NCI-H82 treated with DMSO at 0.1 percent for 48 hours (cell line): ENCODE measurements at regions not wholly inside any gene's neighbourhood (a gene's known extent, or its start where the extent isn't known, plus 50 kb on each side); places are given as distances from the start of the nearest gene placed in this dataset.

Experiments used
- DNase-seq: peaks from one replicate; lab custom pipeline; 2025; ENCODE audit not compliant: unreplicated experiment; lab: John Stamatoyannopoulos, UW

DNA sequence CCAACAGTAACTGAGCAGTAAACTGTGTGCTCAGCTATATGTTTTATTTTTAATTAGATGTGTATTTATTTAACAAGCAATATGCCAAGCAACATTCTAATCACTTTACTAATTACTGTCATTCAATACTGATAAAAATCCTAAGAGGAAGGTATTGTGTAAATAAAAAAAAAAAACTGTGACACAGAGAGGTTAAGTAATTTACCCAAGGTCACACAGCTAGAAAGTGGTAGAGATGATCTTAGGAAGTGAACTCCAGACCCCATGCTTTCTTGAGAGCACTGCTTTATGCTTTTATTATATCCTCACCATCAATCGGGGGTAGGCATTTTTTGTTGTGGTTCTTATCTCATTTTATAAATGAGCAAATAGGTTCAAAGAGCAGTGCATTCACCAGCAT, 417.1 kb downstream of the RAB28 start:
- no peak for DNase-seq

DNA sequence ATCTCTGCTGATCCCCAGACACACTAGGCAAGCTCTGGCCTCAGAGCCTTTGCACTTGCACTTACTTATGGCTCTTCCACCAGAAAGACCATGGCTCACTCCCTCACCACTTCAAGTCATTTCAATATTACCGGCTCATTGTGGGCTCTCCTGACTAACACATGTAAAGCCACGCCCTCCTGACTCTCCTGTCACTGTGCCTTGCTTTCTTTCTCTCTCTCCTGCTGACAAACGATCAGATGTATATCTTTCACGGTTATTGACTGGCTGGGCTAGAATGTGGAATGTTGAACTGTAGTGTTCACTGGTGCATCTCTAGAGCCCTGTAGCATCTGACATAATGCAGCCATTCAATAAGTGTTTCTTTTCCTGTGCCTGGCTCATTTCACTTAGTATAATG, 425.1 kb downstream of the RAB28 start:
- no peak for DNase-seq

DNA sequence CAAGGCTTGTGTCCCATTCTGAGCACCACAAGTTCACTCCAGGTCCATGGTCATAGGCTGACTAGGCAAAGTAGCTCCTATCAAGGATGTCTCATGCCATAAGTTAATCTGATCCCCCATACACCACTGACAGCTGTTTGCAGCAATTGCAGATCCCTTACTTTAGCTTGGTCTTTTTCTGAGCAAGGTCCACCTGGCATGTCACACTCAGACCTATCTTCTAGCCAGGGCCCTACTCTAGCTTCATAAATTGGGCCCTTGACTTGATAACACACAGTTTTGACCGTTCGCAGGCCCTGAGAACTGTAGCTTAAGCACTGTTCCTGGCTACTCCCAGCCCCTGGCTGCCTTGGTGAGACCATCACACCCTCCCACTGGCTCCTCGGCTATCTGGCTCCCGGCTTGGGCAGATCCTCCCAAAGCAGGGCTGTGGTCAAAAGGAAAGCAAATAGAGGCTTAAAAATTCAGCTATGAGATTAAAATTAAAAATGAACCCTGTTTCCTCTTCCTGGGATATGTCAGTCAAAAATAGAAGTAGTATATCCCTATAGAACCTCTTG, 427.4 kb downstream of the RAB28 start:
- DNase-seq = no peak

DNA sequence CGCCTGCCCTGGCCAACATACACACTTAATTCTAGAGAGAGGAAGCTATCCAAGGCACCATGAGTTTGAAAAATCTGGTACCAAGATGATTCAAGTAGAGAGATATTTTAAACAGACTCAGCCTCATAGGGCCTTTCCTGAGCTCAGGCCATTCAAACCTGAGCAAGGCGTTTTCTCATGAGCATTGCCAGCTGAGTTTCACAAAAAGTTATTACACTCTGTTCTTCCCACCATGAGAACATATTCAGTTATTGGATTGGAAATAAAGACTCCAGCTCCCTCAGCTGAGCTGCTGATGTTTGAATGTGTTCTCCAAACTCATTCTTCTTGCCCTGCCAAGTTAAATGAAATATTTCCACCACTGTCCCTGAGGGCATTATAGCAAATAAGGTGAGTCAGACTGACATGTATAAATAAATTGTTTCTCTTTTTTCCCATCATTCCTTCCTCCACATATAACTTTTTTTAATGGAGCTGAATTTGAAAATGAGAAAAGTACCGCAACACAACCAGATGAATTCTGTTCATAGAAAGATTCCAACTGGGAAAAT, 429.6 kb downstream of the RAB28 start:
- no peak for DNase-seq

DNA sequence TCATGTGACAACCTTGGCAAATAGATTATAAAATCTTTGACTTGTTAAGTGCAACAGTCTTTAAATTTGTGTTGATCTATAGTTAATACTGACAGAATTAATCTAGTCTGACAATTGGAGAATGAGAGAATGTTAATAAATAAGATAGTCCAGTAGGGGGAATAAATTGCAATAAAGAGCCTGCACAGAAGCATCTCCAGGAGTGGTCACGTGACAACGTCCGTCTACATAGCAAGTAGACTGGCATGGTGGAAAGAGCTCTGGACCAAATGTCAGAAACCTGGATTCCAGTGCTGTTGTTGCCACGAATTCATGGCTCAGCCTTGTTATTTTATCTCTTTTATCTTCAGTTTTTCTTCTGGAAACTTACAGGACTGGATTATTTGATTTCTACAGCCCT, 436.5 kb downstream of the RAB28 start:
- DNase-seq = no peak

DNA sequence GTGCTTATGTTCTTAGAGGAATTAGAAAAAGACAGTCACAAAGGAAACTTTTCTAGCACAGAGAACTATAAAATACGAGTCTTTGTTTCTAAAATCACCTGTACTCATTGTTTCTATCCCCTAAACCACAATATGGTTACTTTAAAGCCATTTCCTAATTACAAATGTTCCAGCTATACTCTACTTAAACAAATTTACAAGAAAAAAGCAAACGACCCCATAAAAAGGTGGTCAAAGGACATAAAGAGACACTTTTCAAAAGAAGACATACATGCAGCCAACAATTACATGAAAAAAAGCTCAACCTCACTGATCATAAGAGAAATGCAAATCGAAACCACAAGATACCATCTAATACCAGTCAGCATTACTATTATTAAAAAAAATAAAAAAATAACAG, 447.3 kb downstream of the RAB28 start:
- DNase-seq = no peak

DNA sequence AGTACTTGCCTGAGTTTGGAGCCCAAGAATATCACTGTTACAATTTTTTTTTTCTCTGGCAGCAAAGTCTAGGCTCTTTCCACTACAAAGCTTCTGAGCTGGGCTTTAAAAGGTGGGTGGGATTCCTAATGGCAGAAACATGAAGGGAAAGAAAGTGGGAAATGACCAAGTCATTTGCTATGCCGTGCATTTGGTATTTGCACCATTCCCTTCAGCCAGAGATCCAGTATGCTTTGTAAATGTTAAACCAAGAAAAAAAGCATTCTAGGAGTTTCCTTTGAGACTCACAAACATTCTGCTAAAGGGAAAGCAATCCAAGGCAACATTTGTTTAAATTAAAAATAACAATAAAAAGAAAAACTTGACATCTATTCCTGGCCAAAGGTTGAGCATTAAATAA, 451.2 kb downstream of the RAB28 start:
- DNase-seq = no peak

DNA sequence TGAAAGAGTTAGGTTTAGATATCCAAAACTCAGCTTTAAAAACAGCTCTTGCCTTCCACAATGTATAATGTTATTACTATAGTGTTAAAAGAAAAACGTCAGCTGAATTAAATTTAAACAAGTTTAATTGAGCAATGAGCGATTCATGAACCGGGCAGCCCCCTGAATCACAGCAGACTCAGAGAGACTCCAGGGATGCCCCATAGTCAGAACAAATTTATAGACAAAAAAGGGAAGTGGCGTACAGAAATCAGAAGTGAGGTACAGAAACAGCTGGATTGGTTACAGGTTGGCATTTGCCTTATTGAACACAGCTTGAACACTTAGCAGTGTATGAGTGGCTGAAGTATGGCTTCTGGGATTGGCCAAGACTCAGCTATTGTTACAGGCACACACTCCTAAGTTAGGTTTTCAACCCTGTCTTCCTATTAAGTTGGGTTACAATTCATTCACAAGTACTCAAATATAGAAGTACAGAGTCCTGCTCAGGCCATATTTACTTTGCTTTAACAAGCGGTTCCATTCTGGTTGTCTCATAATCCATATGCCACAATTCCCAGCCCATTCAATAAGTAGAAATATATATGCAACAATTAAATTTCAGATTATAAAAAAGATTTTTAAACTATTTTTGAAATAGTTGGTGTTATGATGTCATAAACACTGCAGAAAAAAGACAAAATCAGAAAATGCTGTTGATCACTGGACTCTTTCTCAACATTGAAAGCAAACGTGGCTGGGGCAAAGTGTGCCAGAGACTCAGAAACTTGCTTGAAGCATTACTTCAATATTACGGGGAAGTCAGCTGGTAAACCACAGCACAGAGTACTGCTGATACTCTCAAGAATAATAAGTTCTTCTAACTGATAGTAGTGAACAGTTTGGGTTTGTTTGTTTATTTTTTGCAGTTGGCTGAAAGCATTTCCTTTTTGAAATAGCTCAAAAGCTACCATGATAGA, 459.7 kb downstream of the RAB28 start:
- no peak for DNase-seq

DNA sequence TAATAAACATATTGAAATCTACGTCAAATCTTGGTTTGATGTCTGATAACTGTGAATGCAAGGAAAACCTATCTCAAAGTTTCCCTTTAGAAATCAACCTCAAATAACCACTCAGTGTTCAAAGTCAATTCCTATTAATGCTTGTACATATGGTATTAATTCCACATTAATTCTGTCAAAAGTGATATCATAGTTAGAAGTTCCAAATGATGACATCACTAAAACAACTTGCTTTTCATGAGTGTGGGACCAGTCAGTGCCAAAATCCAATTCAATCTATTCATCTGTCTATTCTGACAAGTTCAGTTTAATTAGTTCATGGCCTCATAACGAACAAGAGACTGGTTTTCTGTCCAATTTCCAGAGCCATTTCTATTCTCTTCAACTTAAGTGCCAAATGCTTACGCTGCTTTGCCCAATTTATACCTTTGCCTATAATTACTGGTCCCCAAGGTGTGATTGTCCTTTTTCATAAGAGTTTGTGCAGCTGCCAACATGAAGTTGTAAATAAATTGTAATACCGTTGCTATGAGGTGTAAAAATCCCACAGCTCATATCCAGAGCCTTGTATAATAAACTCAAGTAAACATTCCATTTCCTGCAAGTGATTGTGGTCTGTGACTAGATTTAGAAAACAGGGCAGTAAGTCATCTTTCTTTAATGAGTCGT, 476.2 kb downstream of the RAB28 start:
- no peak for DNase-seq

DNA sequence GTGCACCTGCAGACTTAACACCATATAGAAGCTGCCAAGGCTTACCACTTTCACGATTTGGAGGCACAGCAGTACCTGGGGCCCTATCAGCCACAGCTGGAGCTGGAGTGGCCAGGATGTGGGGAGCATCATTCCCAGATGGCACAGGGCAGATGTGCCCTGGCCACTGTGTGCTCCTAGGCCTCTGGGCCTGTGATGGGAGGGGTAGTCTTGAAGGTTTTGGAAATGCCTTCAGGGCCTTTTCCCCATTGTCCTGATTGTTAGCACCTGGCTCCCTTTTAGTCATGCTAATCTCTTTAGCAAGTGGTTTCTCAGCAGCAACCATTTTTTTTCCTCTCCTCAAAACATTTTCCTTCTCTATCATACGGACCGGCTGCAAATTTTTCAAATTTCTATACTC, 490.2 kb downstream of the RAB28 start:
- no peak for DNase-seq

DNA sequence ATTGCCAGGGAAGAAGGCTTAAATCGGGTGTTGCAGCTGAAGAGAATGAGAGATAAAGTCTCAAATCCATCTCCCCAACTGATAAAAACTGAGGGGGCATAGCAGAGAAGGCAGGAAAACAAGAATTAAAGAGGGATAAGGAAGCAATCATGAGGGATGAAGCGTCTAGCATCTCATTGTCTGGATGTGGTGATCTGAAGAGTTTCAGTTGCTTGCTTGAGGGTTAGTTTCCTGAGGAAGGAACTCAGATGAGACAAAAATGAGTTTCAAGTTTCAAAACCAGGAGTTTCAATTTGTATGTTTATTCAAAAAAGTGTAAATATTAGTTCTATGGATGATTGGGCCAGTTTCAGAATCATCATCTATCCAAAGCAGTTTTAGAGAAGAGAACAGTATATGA, 496.9 kb downstream of the RAB28 start:
- no peak for DNase-seq

DNA sequence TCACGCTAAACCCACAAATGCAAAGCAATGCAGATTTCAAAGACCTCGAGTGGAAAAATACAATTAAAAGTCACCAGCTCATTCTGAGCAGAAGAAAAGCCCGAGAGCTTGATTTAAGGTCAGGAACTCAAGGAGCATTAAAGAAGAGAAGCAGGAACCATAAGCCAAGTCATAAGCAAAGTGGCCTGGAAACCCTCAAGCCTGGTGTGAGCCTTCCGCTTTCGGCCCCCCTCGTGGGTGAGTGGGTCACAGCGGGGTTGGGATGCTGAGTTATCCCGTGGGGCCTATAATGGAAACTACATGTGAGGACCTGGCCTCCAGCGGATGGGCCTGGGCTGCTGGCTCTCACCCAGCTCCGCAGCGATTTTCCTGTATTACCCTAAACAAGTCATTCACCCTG, 504.3 kb downstream of the RAB28 start:
- DNase-seq = no peak

DNA sequence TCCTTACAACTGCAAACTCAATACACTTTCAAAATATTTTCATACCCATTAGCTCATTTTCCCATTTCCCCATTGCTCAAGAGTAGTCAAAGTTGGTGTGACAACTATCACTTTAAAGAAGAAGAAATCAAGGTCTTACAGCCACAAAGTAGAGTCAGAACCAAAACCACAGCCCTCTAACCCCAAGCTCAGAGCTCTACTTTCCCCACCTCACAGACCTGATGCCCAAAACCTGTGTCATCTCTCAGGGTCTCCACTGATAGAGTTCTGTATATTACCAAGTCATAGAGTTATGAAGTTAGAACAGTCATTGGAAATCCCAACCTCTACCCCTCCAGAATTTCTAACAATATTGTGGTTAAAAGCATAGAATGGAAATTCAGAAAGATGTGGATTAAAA, 505.8 kb downstream of the RAB28 start:
- no peak for DNase-seq

DNA sequence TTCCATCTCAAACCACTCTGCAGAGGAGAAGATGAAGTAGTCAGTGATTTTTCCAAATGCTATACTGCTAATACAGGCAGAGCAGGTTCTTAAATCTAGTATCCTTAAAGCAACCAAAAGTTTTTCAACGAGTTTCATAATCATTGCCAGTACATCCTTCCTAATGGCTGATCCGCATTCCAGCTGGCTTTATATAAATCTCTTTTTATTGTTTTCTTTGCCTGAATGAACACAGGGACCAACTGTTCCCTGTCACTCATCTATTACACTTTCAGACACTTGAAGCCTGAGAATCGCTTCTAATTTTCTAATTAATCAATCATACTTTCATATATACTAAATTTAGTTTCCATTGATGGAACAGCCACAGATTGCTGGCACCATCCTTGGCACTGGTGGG, 508.6 kb downstream of the RAB28 start:
- DNase-seq = no peak

DNA sequence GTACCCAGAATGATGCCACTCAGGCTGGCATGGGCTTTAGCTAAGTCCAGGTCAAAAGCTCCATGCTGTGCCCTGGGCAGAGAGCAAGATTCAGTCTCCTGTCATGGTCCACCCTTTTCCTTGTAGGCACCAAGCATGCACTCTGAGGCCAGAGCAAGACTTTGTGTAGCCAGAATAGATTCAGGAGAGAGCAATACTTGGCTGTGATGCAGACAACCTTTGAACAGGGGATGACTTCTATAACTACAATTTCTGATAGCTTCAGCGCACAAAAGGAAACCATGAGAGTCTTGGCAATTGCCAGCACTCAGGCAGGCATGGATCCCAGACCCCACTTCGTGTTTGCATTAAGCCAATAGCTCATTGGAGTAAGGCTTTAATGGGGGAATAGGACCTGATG, 510.6 kb downstream of the RAB28 start:
- DNase-seq = no peak

DNA sequence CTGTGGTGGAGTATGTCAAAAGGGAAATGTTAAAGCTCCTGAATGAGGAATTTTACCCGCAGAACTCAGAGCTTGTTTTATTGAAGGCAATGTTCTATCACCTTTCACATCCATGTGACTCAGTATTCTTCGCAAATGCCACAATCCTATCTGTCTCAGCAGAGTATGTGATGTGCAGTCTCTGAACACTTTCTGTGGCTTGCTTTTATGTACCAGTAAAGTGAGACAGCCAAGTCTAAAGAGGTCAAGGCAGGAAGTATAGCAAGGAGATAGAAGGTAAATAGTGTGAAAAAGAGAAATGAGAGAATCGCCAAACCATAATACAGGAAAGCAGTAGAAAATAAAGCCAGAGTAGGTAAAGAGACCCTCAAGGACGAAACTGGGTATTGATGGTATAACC, 515.8 kb downstream of the RAB28 start:
- DNase-seq = no peak

DNA sequence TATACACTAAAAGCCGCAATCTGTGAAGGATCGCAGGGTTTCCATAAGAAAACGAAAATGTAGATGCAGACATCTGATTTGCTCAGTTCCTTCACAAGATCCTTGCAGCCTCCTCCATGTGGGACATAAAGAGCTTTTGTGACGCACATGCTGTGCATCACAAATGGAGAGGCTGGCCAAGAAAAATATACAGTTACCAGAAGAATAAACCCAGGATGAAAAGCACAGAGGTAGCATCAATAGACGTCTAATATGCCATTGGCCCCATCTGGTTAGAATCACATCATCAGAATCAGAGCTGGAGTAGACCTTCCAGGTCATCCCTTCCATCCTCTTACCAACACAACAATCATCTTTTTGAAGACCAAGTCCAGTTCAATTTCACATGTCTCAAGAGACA, 517.4 kb downstream of the RAB28 start:
- DNase-seq = no peak

DNA sequence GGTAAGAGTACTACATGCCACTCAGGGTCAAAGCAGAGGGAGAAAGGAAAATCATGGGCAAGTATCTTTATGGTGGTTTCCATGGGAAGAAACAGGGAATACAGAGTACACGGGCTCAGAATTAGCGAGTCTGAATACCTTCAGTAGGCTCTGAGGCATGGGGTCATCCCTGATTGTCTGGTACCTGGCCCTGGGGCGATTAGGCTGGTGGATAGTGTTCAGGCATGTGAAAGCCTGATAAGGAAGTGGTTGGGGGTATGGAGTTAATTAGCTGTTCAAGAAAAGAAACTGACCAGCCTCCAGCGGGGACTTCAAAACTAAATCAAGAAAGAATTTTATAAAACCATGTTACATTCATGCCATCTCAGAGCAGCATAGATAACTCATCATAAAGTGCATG, 518.8 kb downstream of the RAB28 start:
- DNase-seq = no peak

DNA sequence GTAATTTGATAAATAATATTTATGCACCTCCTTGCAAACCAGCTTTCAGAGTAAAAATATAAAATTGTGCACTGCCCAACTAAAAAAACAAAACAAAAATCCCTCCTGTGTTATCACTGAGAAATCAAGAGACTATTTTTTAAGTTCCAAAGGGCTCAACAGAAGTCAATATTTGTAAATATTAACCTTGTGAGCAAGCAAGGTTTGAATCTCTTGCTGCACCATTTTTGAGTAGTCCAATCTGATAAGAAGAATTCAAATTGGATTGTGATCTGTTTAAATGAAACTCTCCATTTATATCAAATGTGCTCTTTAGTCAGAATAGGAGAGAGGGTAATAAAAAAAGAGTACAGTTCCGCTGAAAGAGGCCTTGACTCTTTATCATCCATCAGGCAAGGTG, 520.2 kb downstream of the RAB28 start:
- no peak for DNase-seq

DNA sequence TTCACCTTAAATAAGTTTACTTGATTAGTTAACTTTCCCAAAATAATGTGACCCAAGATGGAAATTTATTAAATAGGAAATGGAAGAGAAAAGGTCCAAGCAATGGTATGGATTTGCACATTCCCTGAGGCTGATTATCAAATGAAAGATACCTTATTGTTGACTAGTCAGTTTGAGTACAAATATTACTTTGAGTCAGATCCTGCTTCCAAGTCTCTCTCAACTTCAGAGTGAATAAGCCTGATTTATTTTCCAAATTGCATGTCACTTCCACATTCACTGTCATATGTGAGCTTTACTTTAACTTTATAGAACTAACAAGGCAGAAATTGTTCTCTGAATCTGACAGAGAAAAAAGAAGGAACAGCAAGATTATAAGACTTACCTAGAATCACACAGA, 520.8 kb downstream of the RAB28 start:
- no peak for DNase-seq

DNA sequence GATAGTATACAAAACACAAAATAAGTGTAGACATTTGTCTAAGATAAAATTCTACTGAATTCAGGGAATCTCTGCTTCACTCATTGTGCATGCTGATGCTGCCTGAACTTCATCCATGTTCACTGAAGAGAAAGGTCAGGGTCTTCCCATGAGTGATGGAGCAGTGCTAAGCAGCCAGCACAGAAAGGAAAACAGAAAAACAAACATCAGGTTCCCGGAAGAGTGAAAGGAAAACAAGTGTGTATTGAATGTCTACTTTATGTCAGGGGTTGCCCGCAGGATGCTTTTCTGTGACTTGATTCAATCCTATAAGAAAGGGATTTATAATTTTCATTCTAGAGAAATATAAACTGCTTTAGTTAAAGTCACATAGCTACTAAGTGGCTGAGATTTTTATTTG, 522.4 kb downstream of the RAB28 start:
- DNase-seq = no peak

DNA sequence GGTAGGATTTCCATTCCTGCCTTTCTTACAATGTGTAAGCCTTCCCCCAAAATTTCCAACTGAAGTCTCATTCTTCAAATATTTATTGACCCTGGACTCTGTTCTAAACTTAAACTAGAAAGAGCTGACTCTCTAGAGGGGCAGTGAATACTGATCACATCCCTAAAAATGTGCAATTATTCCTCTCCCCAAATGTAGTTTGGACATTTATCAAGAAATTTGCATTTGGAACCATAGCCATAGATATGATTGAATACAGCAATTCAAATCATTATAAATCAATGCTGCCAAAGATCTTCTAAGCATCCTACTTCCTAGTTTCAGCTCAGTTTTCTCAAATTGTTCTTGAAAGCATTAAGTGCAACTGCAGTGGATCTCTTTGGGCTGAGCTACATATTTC, 525.7 kb downstream of the RAB28 start:
- no peak for DNase-seq
